ENCODE measurements at regions not wholly inside any gene's neighbourhood (a gene's known extent, or its start where the extent isn't known, plus 50 kb on each side); places are given as distances from the start of the nearest gene placed in this dataset.
"Not testable (repeated sequence)": the region's sequence is repeated elsewhere in the genome, so short reads cannot be mapped to it uniquely, and the experiment has no call there.

GRCh38 chr13:94842901-94843300 lies 130.6 kb upstream of the SOX21 start:
- H3K4me1 ChIP-seq (ENCODE audit: control insufficient read depth, insufficient read depth, low read length) = no peaks in the 10 kb centered on the region
- CTCF ChIA-PET = no interaction called here
- TF ChIP-seq ZNF184 (tag by site-specific recombination; IDR thresholded peaks at IDR 0.05) (no peak), ZNF548 (tag by site-specific recombination; IDR thresholded peaks at IDR 0.05) (no peak), MYNN (tag by site-specific recombination; IDR thresholded peaks at IDR 0.05; ENCODE audit: borderline replicate concordance) (no peak), ZNF138 (tag by site-specific recombination; IDR thresholded peaks at IDR 0.05; ENCODE audit: borderline replicate concordance) (no peak)
- H3K27ac ChIP-seq (ENCODE audit: extremely low read depth, low read depth, low read length) = no peak overlapping the region
- H3K4me3 ChIP-seq (ENCODE audit: low read depth, low read length) = no peak overlapping the region
- no peaks in the 10 kb centered on the region for H3K9me3 ChIP-seq (ENCODE audit: control insufficient read depth, insufficient read depth, low read depth, low read length)
- POLR2A ChIA-PET = no interaction called here
- no peaks in the 10 kb centered on the region for H3K36me3 ChIP-seq (ENCODE audit: control insufficient read depth in 2 of 2, insufficient read depth in 1 of 2, low read length in 2 of 2)

DNA sequence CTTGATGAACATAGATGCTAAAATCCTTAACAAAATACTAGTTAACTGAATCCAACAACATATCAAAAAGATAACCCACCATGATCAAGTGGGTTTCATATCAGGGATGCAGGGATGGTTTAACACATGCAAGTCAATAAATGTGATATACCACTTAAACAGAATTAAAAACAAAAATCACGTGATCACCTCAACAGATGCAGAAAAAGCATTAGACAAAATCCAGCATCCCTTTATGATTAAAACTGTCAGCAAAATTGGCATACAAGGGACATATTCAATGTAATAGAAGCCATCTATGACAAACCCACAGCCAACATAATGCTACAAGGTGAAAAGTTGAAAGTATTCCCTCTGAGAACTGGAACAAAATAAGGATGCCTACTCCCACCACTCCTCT lies 124.7 kb upstream of the SOX21 start:
- H3K27ac ChIP-seq (ENCODE audit: extremely low read depth, low read depth, low read length); H3K36me3 ChIP-seq (ENCODE audit: control insufficient read depth in 2 of 2, insufficient read depth in 1 of 2, low read length in 2 of 2); H3K9me3 ChIP-seq (ENCODE audit: control insufficient read depth, insufficient read depth, low read depth, low read length); POLR2A ChIA-PET; H3K4me1 ChIP-seq (ENCODE audit: control insufficient read depth, insufficient read depth, low read length); H3K4me3 ChIP-seq (ENCODE audit: low read depth, low read length); CTCF ChIA-PET: not testable (repeated sequence)

DNA sequence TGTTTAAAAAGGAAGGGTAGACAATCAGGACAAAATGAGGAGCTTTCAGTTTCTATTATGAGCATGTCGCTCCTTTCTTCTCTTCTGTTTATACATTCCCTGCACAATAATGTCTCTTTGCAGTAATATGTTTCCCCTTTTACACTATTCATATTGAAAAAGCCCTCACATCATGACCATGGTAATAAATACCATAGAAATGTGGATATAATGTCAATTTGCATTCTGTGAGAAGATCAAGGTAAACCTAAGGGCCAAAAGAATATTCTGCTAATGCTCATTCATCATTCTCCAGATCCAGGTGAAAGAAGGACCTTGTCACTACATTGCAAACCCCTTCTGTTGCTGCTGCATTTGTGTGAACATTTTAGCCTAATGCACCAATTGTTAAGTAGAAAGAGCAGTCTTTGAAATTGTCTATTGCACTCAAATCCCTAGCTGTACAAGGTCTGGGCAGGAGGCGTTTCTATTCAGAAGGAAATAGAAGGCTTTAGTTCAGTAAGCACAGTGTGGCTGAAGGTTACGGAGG lies 117.6 kb upstream of the SOX21 start:
- Histone ChIP-seq H3K4me3 (ENCODE audit: low read depth, low read length) (no peak overlapping the region), H3K36me3 (ENCODE audit: control insufficient read depth in 2 of 2, insufficient read depth in 1 of 2, low read length in 2 of 2) (no peaks in the 10 kb centered on the region), H3K9me3 (ENCODE audit: control insufficient read depth, insufficient read depth, low read depth, low read length) (no peaks in the 10 kb centered on the region), H3K27ac (ENCODE audit: extremely low read depth, low read depth, low read length) (no peak overlapping the region), H3K4me1 (ENCODE audit: control insufficient read depth, insufficient read depth, low read length) (no peaks in the 10 kb centered on the region)
- POLR2A ChIA-PET = no interaction called here
- CTCF ChIA-PET = interaction anchor here (0.8 kb wide), 1 partner anchor 360 kb away, joined by 3 read pairs; no protein-coding TSS in a partner anchor
- TF ChIP-seq, protein P1, sequence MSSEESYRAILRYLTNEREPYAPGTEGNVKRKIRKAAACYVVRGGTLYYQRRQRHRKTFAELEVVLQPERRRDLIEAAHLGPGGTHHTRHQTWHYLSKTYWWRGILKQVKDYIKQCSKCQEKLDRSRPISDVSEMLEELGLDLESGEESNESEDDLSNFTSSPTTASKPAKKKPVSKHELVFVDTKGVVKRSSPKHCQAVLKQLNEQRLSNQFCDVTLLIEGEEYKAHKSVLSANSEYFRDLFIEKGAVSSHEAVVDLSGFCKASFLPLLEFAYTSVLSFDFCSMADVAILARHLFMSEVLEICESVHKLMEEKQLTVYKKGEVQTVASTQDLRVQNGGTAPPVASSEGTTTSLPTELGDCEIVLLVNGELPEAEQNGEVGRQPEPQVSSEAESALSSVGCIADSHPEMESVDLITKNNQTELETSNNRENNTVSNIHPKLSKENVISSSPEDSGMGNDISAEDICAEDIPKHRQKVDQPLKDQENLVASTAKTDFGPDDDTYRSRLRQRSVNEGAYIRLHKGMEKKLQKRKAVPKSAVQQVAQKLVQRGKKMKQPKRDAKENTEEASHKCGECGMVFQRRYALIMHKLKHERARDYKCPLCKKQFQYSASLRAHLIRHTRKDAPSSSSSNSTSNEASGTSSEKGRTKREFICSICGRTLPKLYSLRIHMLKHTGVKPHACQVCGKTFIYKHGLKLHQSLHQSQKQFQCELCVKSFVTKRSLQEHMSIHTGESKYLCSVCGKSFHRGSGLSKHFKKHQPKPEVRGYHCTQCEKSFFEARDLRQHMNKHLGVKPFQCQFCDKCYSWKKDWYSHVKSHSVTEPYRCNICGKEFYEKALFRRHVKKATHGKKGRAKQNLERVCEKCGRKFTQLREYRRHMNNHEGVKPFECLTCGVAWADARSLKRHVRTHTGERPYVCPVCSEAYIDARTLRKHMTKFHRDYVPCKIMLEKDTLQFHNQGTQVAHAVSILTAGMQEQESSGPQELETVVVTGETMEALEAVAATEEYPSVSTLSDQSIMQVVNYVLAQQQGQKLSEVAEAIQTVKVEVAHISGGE (tag by site-specific recombination; conservative IDR thresholded peaks at IDR 0.05; ENCODE audit: low read depth) = no peak
- no peak for TF ChIP-seq ZNF266 (tag by site-specific recombination; IDR thresholded peaks at IDR 0.05; ENCODE audit: low read depth)
- TF ChIP-seq ZNF555 (tag by site-specific recombination; conservative IDR thresholded peaks at IDR 0.05) = no peak
- TF ChIP-seq ZNF248 (tag by site-specific recombination; IDR thresholded peaks at IDR 0.05) = no peak
- TF ChIP-seq ZNF121 (tag by site-specific recombination; IDR thresholded peaks at IDR 0.05) = no peak
- no peak for TF ChIP-seq OSR2 (tag by site-specific recombination; IDR thresholded peaks at IDR 0.05)
- no peak for TF ChIP-seq ZNF629 (tag by site-specific recombination; IDR thresholded peaks at IDR 0.05)
- TF ChIP-seq, protein P2, sequence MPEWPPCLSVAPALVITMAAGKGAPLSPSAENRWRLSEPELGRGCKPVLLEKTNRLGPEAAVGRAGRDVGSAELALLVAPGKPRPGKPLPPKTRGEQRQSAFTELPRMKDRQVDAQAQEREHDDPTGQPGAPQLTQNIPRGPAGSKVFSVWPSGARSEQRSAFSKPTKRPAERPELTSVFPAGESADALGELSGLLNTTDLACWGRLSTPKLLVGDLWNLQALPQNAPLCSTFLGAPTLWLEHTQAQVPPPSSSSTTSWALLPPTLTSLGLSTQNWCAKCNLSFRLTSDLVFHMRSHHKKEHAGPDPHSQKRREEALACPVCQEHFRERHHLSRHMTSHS (tag by site-specific recombination; IDR thresholded peaks at IDR 0.05) = no peak
- TF ChIP-seq, protein P3, sequence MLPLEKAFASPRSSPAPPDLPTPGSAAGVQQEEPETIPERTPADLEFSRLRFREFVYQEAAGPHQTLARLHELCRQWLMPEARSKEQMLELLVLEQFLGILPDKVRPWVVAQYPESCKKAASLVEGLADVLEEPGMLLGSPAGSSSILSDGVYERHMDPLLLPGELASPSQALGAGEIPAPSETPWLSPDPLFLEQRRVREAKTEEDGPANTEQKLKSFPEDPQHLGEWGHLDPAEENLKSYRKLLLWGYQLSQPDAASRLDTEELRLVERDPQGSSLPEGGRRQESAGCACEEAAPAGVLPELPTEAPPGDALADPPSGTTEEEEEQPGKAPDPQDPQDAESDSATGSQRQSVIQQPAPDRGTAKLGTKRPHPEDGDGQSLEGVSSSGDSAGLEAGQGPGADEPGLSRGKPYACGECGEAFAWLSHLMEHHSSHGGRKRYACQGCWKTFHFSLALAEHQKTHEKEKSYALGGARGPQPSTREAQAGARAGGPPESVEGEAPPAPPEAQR (tag by site-specific recombination; IDR thresholded peaks at IDR 0.05) = no peak
- no peak for TF ChIP-seq ZNF311 (tag by site-specific recombination; IDR thresholded peaks at IDR 0.05; ENCODE audit: borderline replicate concordance)
- no peak for TF ChIP-seq ZNF2 (tag by site-specific recombination; IDR thresholded peaks at IDR 0.05)
- TF ChIP-seq ZNF214 (tag by site-specific recombination; IDR thresholded peaks at IDR 0.05; ENCODE audit: borderline replicate concordance) = no peak
- TF ChIP-seq ZNF544 (tag by site-specific recombination; IDR thresholded peaks at IDR 0.05) = no peak
- no peak for TF ChIP-seq ZNF768 (tag by site-specific recombination; IDR thresholded peaks at IDR 0.05)
- TF ChIP-seq ZNF791 (tag by site-specific recombination; IDR thresholded peaks at IDR 0.05) = no peak
- no peak for TF ChIP-seq ZNF155 (tag by site-specific recombination; IDR thresholded peaks at IDR 0.05)
- no peak for TF ChIP-seq ZNF514 (tag by site-specific recombination; IDR thresholded peaks at IDR 0.05)

All from HEK293 (cell line).